Prostate gland (tissue), 2 donors: ENCODE measurements at regions not wholly inside any gene's neighbourhood (a gene's known extent, or its start where the extent isn't known, plus 50 kb on each side); places are given as distances from the start of the nearest gene placed in this dataset.
"Not testable (repeated sequence)": the region's sequence is repeated elsewhere in the genome, so short reads cannot be mapped to it uniquely, and the experiment has no call there.

Experiments
- DNase-seq: peaks from one replicate; pipeline ENCODE4 v3.0.0-alpha.2; 2019; ENCODE audit warnings: low spot score
- H3K27ac ChIP-seq, 2 donors: fragments of 200-600 bp; sonication (generic); 2 replicates each; pipeline ENCODE4 v1.5.1; 2017 to 2019
- H3K27me3 ChIP-seq: fragments of 200-600 bp; sonication (generic); replicated peaks from 2 replicates; pipeline ENCODE4 v1.5.1; 2019; ENCODE audit not compliant: insufficient read depth
- H3K36me3 ChIP-seq, 2 donors: fragments of 200-600 bp; sonication (generic); 1 replicate in 1 of 2; 2 replicates in 1 of 2; pipeline versions ENCODE4 v1.5.1 to v1.8.1; 2017 to 2019
- H3K4me1 ChIP-seq: fragments of 200-600 bp; sonication (generic); replicated peaks from 2 replicates; pipeline ENCODE4 v1.5.1; 2019
- H3K4me3 ChIP-seq, 2 donors: fragments of 200-600 bp; sonication (generic); 2 replicates each; pipeline ENCODE4 v1.5.1; 2017 to 2019
- H3K9me3 ChIP-seq: fragments of 200-600 bp; sonication (generic); 2 replicates; pipeline ENCODE4 v1.5.1; 2017
- POLR2A ChIP-seq: fragments of 450-650 bp; IDR thresholded peaks from one replicate; pipeline ENCODE4 v1.6.1; 2016; ENCODE audit warnings: antibody characterized with exemption, mild to moderate bottlenecking
- POLR2AphosphoS5 ChIP-seq: sonication (generic); formaldehyde crosslinking; IDR thresholded peaks from one replicate; pipeline ENCODE4 v1.6.1; 2017; ENCODE audit warnings: antibody characterized with exemption
- WGBS: methylation state at CpG from one replicate; pipeline ENCODE4 v1.1.5; 2018; 5-methylcytosine and 5-hydroxymethylcytosine counted together
- intact Hi-C: fragments of 100-400 bp; cut with DNase I; formaldehyde crosslinking; loops from one replicate; pipeline ENCODE4 v1.14.2; 2022
- TF ChIP-seq, protein P1 (sequence below), 4 experiments: fragments of 200-600 bp in 2 of 4; fragments of 450-650 bp in 2 of 4; sonication (generic) in 2 of 4; IDR thresholded peaks; 1 replicate in 3 of 4; 2 replicates in 1 of 4; pipeline ENCODE4 v1.5.1; 2016 to 2019; ENCODE audit warnings: antibody characterized with exemption in 4 of 4, mild to moderate bottlenecking in 2 of 4, moderate library complexity in 2 of 4

DNA sequence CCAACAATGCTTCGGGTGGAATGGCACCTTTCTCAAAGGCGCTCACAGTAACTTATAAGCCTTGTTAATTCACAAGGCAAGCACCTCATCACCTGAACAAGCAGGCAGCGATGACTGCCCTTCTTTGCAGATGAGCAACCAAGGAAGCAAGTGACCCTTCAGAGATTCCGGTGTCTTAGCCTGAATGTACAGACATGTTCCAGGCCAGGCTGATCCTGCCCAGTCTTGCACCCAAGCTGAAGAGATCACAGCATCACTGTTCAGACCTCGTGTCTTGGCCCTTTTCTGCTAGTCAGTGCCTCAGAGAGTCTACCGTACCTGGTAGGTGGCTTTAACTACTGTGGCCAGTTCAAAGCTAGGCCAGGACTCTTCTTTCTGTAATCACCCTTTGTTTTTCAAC is 94.7 kb upstream of the ERCC6L2 start:
- TF ChIP-seq POLR2A (no peak), POLR2AphosphoS5 (no peak)
- TF ChIP-seq, protein P1, sequence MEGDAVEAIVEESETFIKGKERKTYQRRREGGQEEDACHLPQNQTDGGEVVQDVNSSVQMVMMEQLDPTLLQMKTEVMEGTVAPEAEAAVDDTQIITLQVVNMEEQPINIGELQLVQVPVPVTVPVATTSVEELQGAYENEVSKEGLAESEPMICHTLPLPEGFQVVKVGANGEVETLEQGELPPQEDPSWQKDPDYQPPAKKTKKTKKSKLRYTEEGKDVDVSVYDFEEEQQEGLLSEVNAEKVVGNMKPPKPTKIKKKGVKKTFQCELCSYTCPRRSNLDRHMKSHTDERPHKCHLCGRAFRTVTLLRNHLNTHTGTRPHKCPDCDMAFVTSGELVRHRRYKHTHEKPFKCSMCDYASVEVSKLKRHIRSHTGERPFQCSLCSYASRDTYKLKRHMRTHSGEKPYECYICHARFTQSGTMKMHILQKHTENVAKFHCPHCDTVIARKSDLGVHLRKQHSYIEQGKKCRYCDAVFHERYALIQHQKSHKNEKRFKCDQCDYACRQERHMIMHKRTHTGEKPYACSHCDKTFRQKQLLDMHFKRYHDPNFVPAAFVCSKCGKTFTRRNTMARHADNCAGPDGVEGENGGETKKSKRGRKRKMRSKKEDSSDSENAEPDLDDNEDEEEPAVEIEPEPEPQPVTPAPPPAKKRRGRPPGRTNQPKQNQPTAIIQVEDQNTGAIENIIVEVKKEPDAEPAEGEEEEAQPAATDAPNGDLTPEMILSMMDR (IDR thresholded peaks at IDR 0.05): no peak
- H3K4me1 ChIP-seq: no peaks in the 10 kb centered on the region
- intact Hi-C loops: no loop called here
- H3K27ac ChIP-seq: no peak overlapping the region
- no peaks in the 10 kb centered on the region for H3K27me3 ChIP-seq
- 80% methylated on average over 6 of the region's 6 CpGs for WGBS
- no peaks in the 10 kb centered on the region for H3K36me3 ChIP-seq
- DNase-seq: no peak
- no peaks in the 10 kb centered on the region for H3K9me3 ChIP-seq
- no peak overlapping the region for H3K4me3 ChIP-seq

DNA sequence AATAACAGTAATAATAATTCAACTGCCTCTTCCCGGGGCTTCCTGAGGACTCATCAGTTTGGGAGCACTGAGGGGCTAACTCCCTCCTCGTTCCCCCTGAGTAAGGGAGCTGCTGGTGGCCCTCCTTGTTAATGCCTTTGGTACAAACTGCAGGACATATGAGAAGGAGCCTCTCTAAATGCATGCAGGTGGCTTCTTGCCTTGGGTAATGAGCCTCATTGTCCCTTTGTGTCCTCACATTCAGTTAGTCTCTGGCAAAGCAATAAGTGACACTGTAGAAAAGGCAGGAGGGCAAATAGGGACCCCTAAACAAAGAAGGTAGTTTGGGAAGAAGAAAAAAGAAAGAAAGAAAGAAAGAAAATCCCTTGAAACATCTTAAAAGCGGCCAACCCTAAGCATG is 95.4 kb upstream of the ERCC6L2 start:
- no peak overlapping the region for H3K4me3 ChIP-seq
- no peaks in the 10 kb centered on the region for H3K36me3 ChIP-seq
- WGBS: 95% methylated on average over 3 of the region's 3 CpGs
- intact Hi-C loops: no loop called here
- TF ChIP-seq, protein P1 (IDR thresholded peaks at IDR 0.05): no peak
- TF ChIP-seq POLR2AphosphoS5 (no peak), POLR2A (no peak)
- no peaks in the 10 kb centered on the region for H3K4me1 ChIP-seq
- no peaks in the 10 kb centered on the region for H3K27me3 ChIP-seq
- DNase-seq: no peak
- no peak overlapping the region for H3K27ac ChIP-seq
- H3K9me3 ChIP-seq: no peaks in the 10 kb centered on the region

DNA sequence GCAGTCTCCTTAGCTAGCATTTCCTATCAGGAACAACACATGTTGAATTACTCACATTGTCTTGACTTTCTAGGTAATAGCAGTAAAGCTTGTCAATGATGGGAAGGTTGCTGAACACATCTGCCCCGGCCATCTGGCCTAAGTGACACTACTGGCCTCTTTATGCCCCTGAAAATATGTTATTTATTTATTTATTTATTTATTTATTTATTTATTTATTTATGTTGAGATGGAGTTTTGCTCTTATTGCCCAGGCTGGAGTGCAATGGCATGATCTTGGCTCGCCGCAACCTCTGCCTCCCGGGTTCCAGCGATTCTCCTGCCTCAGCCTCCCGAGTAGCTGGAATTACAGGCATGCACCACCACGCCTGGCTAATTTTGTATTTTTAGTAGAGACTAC is 95.9 kb upstream of the ERCC6L2 start:
- H3K9me3 ChIP-seq, H3K36me3 ChIP-seq, H3K4me1 ChIP-seq, H3K27ac ChIP-seq, DNase-seq, intact Hi-C loops, H3K4me3 ChIP-seq, H3K27me3 ChIP-seq: not testable (repeated sequence)
- WGBS: 97% methylated on average over 7 of the region's 7 CpGs

DNA sequence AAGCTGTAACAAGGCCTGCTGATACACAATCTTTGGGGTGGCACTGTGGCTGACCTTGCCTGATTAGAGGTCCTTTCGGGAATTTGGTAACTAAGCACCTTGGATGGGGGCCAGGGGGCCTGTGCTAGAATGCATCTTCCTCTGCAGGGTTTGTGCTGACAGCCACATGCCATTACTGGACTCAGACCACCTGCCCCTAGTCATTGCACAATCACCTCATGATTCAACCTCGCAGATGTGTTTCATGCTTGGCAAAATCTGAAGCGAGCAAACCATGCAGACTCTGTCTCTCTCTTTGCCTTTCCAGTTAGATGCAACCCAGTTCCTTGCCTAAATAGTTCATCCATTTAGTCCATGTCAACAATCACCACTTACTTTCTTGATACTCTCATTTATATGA is 96.5 kb upstream of the ERCC6L2 start:
- Histone ChIP-seq H3K9me3 (no peaks in the 10 kb centered on the region), H3K4me3 (no peak overlapping the region), H3K36me3 (no peaks in the 10 kb centered on the region), H3K27ac (no peak overlapping the region), H3K4me1 (no peaks in the 10 kb centered on the region), H3K27me3 (no peaks in the 10 kb centered on the region)
- intact Hi-C loops: no loop called here
- DNase-seq: no peak
- 85% methylated on average over 3 of the region's 3 CpGs for WGBS
- TF ChIP-seq, protein P1 (IDR thresholded peaks at IDR 0.05): no peak
- no peak for TF ChIP-seq POLR2AphosphoS5
- TF ChIP-seq POLR2A: no peak

DNA sequence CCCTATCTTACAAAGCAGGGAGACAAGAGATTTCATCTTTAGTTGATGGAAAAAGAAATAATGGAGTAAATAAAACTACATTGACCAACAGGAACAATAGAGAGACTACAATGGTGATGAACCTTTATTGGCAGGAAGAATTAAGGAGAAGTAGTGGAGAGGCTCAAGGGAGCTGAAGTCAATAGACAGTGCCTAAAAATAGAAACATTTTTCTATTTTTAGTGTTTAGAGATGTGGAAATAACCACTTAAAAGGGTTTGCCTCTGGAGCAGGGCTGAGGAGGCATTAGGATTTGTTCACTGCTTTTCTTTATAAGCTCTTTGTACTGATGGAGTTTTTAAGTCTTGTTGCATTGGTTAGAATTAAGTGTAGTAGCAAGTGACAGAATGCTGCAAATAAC is 98.4 kb upstream of the ERCC6L2 start:
- intact Hi-C loops: no loop called here
- Histone ChIP-seq H3K27me3 (no peaks in the 10 kb centered on the region), H3K9me3 (no peaks in the 10 kb centered on the region), H3K4me3 (no peak overlapping the region), H3K36me3 (no peaks in the 10 kb centered on the region), H3K4me1 (peaks cover 6% of the 10 kb centered on the region), H3K27ac (no peak overlapping the region)
- TF ChIP-seq POLR2AphosphoS5 (no peak), POLR2A (no peak)
- TF ChIP-seq, protein P1 (IDR thresholded peaks at IDR 0.05): no peak
- no peak for DNase-seq
